WTC11 (cell line): ENCODE measurements at regions not wholly inside any gene's neighbourhood (a gene's known extent, or its start where the extent isn't known, plus 50 kb on each side); places are given as distances from the start of the nearest gene placed in this dataset.

ENCODE experiments used
- ATF3 ChIP-seq: sonication (generic); formaldehyde crosslinking; conservative IDR thresholded peaks from 2 replicates; pipeline ENCODE4 v1.8.1; 2022; ENCODE audit warnings: mild to moderate bottlenecking, missing genetic modification reagents
- ELF4 ChIP-seq: sonication (generic); formaldehyde crosslinking; IDR thresholded peaks from 2 replicates; pipeline ENCODE4 v1.8.1; 2022; ENCODE audit warnings: low read depth, mild to moderate bottlenecking, moderate library complexity, missing genetic modification reagents
- MLX ChIP-seq: sonication (generic); formaldehyde crosslinking; IDR thresholded peaks from 2 replicates; pipeline ENCODE4 v1.8.1; 2023; ENCODE audit warnings: mild to moderate bottlenecking, missing genetic modification reagents, moderate library complexity
- NFE2L1 ChIP-seq: sonication (generic); formaldehyde crosslinking; IDR thresholded peaks from 2 replicates; pipeline ENCODE4 v1.8.1; 2023; ENCODE audit warnings: missing genetic modification reagents
- ZNF121 ChIP-seq: sonication (generic); formaldehyde crosslinking; IDR thresholded peaks from 2 replicates; pipeline ENCODE4 v1.8.0; 2023; ENCODE audit warnings: missing genetic modification reagents
- TF ChIP-seq, protein P1 (sequence below): fragments of 200-600 bp; IDR thresholded peaks from 2 replicates; pipeline ENCODE4 v1.8.0; 2022; ENCODE audit warnings: antibody characterized with exemption
- TF ChIP-seq, protein P2 (sequence below): sonication (generic); formaldehyde crosslinking; IDR thresholded peaks from 2 replicates; pipeline ENCODE4 v1.8.1; 2022; ENCODE audit warnings: low read depth, missing genetic modification reagents, borderline replicate concordance

GRCh38 chr9:89687848-89688247, 83.0 kb downstream of the GADD45G start:
- TF ChIP-seq ZNF121 (CRISPR knock-in tag) (no peak), ELF4 (CRISPR knock-in tag) (no peak), ATF3 (CRISPR knock-in tag) (no peak), MLX (no peak), NFE2L1 (no peak)
- TF ChIP-seq, protein P1, sequence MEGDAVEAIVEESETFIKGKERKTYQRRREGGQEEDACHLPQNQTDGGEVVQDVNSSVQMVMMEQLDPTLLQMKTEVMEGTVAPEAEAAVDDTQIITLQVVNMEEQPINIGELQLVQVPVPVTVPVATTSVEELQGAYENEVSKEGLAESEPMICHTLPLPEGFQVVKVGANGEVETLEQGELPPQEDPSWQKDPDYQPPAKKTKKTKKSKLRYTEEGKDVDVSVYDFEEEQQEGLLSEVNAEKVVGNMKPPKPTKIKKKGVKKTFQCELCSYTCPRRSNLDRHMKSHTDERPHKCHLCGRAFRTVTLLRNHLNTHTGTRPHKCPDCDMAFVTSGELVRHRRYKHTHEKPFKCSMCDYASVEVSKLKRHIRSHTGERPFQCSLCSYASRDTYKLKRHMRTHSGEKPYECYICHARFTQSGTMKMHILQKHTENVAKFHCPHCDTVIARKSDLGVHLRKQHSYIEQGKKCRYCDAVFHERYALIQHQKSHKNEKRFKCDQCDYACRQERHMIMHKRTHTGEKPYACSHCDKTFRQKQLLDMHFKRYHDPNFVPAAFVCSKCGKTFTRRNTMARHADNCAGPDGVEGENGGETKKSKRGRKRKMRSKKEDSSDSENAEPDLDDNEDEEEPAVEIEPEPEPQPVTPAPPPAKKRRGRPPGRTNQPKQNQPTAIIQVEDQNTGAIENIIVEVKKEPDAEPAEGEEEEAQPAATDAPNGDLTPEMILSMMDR = no peak
- TF ChIP-seq, protein P2, sequence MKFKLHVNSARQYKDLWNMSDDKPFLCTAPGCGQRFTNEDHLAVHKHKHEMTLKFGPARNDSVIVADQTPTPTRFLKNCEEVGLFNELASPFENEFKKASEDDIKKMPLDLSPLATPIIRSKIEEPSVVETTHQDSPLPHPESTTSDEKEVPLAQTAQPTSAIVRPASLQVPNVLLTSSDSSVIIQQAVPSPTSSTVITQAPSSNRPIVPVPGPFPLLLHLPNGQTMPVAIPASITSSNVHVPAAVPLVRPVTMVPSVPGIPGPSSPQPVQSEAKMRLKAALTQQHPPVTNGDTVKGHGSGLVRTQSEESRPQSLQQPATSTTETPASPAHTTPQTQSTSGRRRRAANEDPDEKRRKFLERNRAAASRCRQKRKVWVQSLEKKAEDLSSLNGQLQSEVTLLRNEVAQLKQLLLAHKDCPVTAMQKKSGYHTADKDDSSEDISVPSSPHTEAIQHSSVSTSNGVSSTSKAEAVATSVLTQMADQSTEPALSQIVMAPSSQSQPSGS = no peak
